ENCODE measurements at regions not wholly inside any gene's neighbourhood (a gene's known extent, or its start where the extent isn't known, plus 50 kb on each side); places are given as distances from the start of the nearest gene placed in this dataset.

DNA sequence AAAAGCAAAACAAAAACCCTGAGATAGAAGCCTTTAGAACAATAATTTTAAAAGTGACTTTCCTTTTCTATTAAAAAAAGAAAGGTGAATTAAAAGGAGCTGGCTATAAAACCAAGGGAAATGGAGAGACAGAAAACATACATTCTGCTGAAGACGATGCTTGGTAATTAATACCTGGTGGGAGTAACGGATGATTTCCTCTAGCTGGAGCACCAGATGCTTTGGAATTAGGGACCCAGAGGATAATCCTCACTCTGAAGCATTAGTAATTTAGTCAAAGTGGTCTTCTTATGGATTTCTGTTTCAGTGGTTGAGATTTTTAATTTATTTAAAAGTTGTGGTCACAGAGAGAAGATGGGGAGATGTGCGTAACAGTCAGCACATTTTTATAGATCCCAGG lies 982.5 kb downstream of the TLE4 start:
- ChIA-PET POLR2A (no interaction called here), CTCF (ENCODE audit: low intra/inter-chr PET ratio) (no interaction called here)
- Histone ChIP-seq H3K9me3 (replicated peaks; ENCODE audit: control insufficient read depth, insufficient read depth, low read depth, low read length) (no peaks in the 10 kb centered on the region), H3K27me3 (ENCODE audit: control insufficient read depth in 2 of 2, insufficient read depth in 2 of 2, low read length in 2 of 2) (no peaks in the 10 kb centered on the region), H3K9ac (ENCODE audit: insufficient read depth in 1 of 2, low read depth in 2 of 2, low read length in 2 of 2) (no peak overlapping the region), H3K79me2 (ENCODE audit: control insufficient read depth, insufficient read depth, low read length) (no peaks in the 10 kb centered on the region), H3K4me2 (ENCODE audit: insufficient read depth, low read length) (no peak overlapping the region), H2AFZ (ENCODE audit: low read depth, low read length) (no peak overlapping the region), H3K9me1 (ENCODE audit: control insufficient read depth, insufficient read depth, low read length) (no peaks in the 10 kb centered on the region), H4K20me1 (replicated peaks; ENCODE audit: control insufficient read depth, insufficient read depth, low read length) (no peaks in the 10 kb centered on the region), H3K4me1 (replicated peaks in 1 of 2; ENCODE audit: control insufficient read depth in 2 of 2, insufficient read depth in 2 of 2, low read length in 2 of 2) (no peaks in the 10 kb centered on the region), H3K4me3 (no peak overlapping the region), H3K27ac (ENCODE audit: extremely low read depth, low read depth, low read length) (no peak overlapping the region), H3K36me3 (ENCODE audit: control insufficient read depth, insufficient read depth, low read length) (no peaks in the 10 kb centered on the region)
- DNase-seq (ENCODE audit: extremely low read depth in 1 of 4, low spot score in 3 of 4) (no peak), FAIRE-seq (no peak), ATAC-seq (no peak)
- WGBS (ENCODE audit: insufficient coverage, low coverage, missing lambda C conversion rate), result 4% methylated on average over 3 of the region's 3 CpGs
- in situ Hi-C loops (cut with MboI), result no loop called here
- BruUV-seq (replicated peaks), result no TSS peak
- TF ChIP-seq FOXA1 (IDR thresholded peaks at IDR 0.05; ENCODE audit: borderline replicate concordance) (no peak), ZBED1 (IDR thresholded peaks at IDR 0.05) (no peak), RAD21 (CRISPR knock-in tag; conservative IDR thresholded peaks at IDR 0.05 in 1 of 2, IDR thresholded peaks at IDR 0.05 in 1 of 2) (no peak), TBL1XR1 (IDR thresholded peaks at IDR 0.05; ENCODE audit: low read length in 2 of 2) (no peak)
- TF ChIP-seq, protein P1, sequence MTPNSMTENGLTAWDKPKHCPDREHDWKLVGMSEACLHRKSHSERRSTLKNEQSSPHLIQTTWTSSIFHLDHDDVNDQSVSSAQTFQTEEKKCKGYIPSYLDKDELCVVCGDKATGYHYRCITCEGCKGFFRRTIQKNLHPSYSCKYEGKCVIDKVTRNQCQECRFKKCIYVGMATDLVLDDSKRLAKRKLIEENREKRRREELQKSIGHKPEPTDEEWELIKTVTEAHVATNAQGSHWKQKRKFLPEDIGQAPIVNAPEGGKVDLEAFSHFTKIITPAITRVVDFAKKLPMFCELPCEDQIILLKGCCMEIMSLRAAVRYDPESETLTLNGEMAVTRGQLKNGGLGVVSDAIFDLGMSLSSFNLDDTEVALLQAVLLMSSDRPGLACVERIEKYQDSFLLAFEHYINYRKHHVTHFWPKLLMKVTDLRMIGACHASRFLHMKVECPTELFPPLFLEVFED (CRISPR knock-in tag; conservative IDR thresholded peaks at IDR 0.05), result no peak
- TF ChIP-seq, protein P2, sequence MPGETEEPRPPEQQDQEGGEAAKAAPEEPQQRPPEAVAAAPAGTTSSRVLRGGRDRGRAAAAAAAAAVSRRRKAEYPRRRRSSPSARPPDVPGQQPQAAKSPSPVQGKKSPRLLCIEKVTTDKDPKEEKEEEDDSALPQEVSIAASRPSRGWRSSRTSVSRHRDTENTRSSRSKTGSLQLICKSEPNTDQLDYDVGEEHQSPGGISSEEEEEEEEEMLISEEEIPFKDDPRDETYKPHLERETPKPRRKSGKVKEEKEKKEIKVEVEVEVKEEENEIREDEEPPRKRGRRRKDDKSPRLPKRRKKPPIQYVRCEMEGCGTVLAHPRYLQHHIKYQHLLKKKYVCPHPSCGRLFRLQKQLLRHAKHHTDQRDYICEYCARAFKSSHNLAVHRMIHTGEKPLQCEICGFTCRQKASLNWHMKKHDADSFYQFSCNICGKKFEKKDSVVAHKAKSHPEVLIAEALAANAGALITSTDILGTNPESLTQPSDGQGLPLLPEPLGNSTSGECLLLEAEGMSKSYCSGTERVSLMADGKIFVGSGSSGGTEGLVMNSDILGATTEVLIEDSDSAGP (CRISPR knock-in tag; IDR thresholded peaks at IDR 0.05), result no peak
- TF ChIP-seq, protein P3, sequence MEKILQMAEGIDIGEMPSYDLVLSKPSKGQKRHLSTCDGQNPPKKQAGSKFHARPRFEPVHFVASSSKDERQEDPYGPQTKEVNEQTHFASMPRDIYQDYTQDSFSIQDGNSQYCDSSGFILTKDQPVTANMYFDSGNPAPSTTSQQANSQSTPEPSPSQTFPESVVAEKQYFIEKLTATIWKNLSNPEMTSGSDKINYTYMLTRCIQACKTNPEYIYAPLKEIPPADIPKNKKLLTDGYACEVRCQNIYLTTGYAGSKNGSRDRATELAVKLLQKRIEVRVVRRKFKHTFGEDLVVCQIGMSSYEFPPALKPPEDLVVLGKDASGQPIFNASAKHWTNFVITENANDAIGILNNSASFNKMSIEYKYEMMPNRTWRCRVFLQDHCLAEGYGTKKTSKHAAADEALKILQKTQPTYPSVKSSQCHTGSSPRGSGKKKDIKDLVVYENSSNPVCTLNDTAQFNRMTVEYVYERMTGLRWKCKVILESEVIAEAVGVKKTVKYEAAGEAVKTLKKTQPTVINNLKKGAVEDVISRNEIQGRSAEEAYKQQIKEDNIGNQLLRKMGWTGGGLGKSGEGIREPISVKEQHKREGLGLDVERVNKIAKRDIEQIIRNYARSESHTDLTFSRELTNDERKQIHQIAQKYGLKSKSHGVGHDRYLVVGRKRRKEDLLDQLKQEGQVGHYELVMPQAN (IDR thresholded peaks at IDR 0.05; ENCODE audit: borderline replicate concordance), result no peak
- TF ChIP-seq, protein P4, sequence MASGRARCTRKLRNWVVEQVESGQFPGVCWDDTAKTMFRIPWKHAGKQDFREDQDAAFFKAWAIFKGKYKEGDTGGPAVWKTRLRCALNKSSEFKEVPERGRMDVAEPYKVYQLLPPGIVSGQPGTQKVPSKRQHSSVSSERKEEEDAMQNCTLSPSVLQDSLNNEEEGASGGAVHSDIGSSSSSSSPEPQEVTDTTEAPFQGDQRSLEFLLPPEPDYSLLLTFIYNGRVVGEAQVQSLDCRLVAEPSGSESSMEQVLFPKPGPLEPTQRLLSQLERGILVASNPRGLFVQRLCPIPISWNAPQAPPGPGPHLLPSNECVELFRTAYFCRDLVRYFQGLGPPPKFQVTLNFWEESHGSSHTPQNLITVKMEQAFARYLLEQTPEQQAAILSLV (tag; IDR thresholded peaks at IDR 0.05), result no peak
- intact Hi-C loops (cut with micrococcal nuclease), result no loop called here
